ENCODE measurements at regions not wholly inside any gene's neighbourhood (a gene's known extent, or its start where the extent isn't known, plus 50 kb on each side); places are given as distances from the start of the nearest gene placed in this dataset.

DNA sequence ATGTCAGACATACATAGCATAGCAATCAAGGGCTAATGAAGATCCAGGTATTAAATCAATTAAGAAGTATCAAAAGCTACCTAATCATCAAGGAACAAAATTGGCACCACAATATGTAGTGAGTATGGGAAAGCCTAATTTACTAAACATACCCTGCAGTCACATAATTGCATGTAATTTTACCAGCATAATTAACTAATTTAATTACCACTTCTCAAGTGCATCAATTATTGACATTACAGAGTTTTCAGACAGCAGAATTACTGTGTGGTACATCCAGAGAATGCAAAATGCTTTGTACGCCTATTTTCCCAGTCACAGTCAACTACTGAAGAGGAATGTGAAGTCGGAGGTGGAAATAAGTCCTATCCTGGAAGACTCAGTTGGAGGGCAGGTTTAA, 279.0 kb upstream of the ID4 start:
- TF ChIP-seq YY1 (IDR thresholded peaks at IDR 0.05; ENCODE audit: low read depth) (no peak), EP300 (IDR thresholded peaks at IDR 0.05; ENCODE audit: borderline replicate concordance) (no peak), CEBPB (IDR thresholded peaks at IDR 0.05) (no peak), RAD21 (IDR thresholded peaks at IDR 0.05; ENCODE audit: low read depth) (no peak), CREB1 (IDR thresholded peaks at IDR 0.05; ENCODE audit: low read depth) (no peak), TEAD4 (IDR thresholded peaks at IDR 0.05) (no peak)
- TF ChIP-seq, protein P1, sequence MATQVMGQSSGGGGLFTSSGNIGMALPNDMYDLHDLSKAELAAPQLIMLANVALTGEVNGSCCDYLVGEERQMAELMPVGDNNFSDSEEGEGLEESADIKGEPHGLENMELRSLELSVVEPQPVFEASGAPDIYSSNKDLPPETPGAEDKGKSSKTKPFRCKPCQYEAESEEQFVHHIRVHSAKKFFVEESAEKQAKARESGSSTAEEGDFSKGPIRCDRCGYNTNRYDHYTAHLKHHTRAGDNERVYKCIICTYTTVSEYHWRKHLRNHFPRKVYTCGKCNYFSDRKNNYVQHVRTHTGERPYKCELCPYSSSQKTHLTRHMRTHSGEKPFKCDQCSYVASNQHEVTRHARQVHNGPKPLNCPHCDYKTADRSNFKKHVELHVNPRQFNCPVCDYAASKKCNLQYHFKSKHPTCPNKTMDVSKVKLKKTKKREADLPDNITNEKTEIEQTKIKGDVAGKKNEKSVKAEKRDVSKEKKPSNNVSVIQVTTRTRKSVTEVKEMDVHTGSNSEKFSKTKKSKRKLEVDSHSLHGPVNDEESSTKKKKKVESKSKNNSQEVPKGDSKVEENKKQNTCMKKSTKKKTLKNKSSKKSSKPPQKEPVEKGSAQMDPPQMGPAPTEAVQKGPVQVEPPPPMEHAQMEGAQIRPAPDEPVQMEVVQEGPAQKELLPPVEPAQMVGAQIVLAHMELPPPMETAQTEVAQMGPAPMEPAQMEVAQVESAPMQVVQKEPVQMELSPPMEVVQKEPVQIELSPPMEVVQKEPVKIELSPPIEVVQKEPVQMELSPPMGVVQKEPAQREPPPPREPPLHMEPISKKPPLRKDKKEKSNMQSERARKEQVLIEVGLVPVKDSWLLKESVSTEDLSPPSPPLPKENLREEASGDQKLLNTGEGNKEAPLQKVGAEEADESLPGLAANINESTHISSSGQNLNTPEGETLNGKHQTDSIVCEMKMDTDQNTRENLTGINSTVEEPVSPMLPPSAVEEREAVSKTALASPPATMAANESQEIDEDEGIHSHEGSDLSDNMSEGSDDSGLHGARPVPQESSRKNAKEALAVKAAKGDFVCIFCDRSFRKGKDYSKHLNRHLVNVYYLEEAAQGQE (IDR thresholded peaks at IDR 0.05; ENCODE audit: low read depth), result no peak
- TF ChIP-seq, protein P2, sequence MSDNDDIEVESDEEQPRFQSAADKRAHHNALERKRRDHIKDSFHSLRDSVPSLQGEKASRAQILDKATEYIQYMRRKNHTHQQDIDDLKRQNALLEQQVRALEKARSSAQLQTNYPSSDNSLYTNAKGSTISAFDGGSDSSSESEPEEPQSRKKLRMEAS (IDR thresholded peaks at IDR 0.05), result no peak
